SJCRH30 (cell line): ENCODE measurements at regions not wholly inside any gene's neighbourhood (a gene's known extent, or its start where the extent isn't known, plus 50 kb on each side); places are given as distances from the start of the nearest gene placed in this dataset.

Experiments
- DNase-seq, 2 experiments: peaks; one replicate each; pipeline ENCODE4 v3.0.0-alpha.2; 2015 to 2020
- H3K27ac ChIP-seq: fragments of 250-450 bp; sonication (Bioruptor Pico); 2 replicates; pipeline ENCODE4 v1.5.1; 2020; ENCODE audit warnings: mild to moderate bottlenecking, moderate library complexity
- H3K27me3 ChIP-seq: fragments of 250-450 bp; sonication (Bioruptor Pico); 2 replicates; pipeline ENCODE4 v1.5.1; 2020; ENCODE audit warnings: mild to moderate bottlenecking, moderate library complexity
- H3K36me3 ChIP-seq: fragments of 250-450 bp; sonication (Bioruptor Pico); 2 replicates; pipeline ENCODE4 v1.5.1; 2020; ENCODE audit warnings: mild to moderate bottlenecking, moderate library complexity
- H3K4me1 ChIP-seq: fragments of 250-450 bp; sonication (Bioruptor Pico); 2 replicates; pipeline ENCODE4 v1.5.1; 2020; ENCODE audit warnings: mild to moderate bottlenecking, moderate library complexity
- H3K4me3 ChIP-seq: fragments of 250-450 bp; sonication (Bioruptor Pico); 2 replicates; pipeline ENCODE4 v1.5.1; 2020; ENCODE audit warnings: mild to moderate bottlenecking, moderate library complexity
- H3K9me3 ChIP-seq: fragments of 250-450 bp; sonication (Bioruptor Pico); replicated peaks from 2 replicates; pipeline ENCODE4 v1.5.1; 2020; ENCODE audit warnings: mild to moderate bottlenecking, moderate library complexity

GRCh38 chr15:85943791-85944190 is 135.9 kb upstream of the AGBL1 start:
- H3K4me1 ChIP-seq = no peaks in the 10 kb centered on the region
- H3K27ac ChIP-seq = no peak overlapping the region
- no peaks in the 10 kb centered on the region for H3K27me3 ChIP-seq
- H3K36me3 ChIP-seq = no peaks in the 10 kb centered on the region
- H3K4me3 ChIP-seq = no peak overlapping the region
- no peak for DNase-seq
- no peaks in the 10 kb centered on the region for H3K9me3 ChIP-seq

- no peak for DNase-seq
- H3K4me3 ChIP-seq = no peak overlapping the region
- no peaks in the 10 kb centered on the region for H3K36me3 ChIP-seq
- no peaks in the 10 kb centered on the region for H3K4me1 ChIP-seq
- H3K9me3 ChIP-seq = no peaks in the 10 kb centered on the region
- no peak overlapping the region for H3K27ac ChIP-seq
- H3K27me3 ChIP-seq = no peaks in the 10 kb centered on the region
Observed at GRCh38 chr15:85947021-85947420, 132.7 kb upstream of the AGBL1 start.

GRCh38 chr15:85947936-85948335 is 131.7 kb upstream of the AGBL1 start:
- Histone ChIP-seq H3K9me3 (no peaks in the 10 kb centered on the region), H3K27ac (no peak overlapping the region), H3K27me3 (no peaks in the 10 kb centered on the region), H3K4me1 (no peaks in the 10 kb centered on the region), H3K4me3 (no peak overlapping the region), H3K36me3 (no peaks in the 10 kb centered on the region)
- no peak for DNase-seq

- H3K27ac ChIP-seq = no peak overlapping the region
- no peaks in the 10 kb centered on the region for H3K27me3 ChIP-seq
- H3K36me3 ChIP-seq = no peaks in the 10 kb centered on the region
- no peaks in the 10 kb centered on the region for H3K9me3 ChIP-seq
- H3K4me1 ChIP-seq = no peaks in the 10 kb centered on the region
- DNase-seq = no peak
- H3K4me3 ChIP-seq = no peak overlapping the region
Observed at GRCh38 chr15:85950101-85950500, 129.6 kb upstream of the AGBL1 start.

GRCh38 chr15:85954586-85954985 is 125.1 kb upstream of the AGBL1 start:
- no peak for DNase-seq
- no peaks in the 10 kb centered on the region for H3K36me3 ChIP-seq
- H3K27me3 ChIP-seq = no peaks in the 10 kb centered on the region
- H3K27ac ChIP-seq = no peak overlapping the region
- H3K4me1 ChIP-seq = no peaks in the 10 kb centered on the region
- H3K9me3 ChIP-seq = no peaks in the 10 kb centered on the region
- no peak overlapping the region for H3K4me3 ChIP-seq

- no peaks in the 10 kb centered on the region for H3K27me3 ChIP-seq
- no peaks in the 10 kb centered on the region for H3K9me3 ChIP-seq
- H3K4me1 ChIP-seq = no peaks in the 10 kb centered on the region
- DNase-seq = peak in 1 of 2 experiments; percentile 10
- H3K4me3 ChIP-seq = no peak overlapping the region
- no peaks in the 10 kb centered on the region for H3K36me3 ChIP-seq
- no peak overlapping the region for H3K27ac ChIP-seq
Observed at GRCh38 chr15:85955501-85956391, 123.9 kb upstream of the AGBL1 start.

- Histone ChIP-seq H3K27ac (no peak overlapping the region), H3K4me1 (no peaks in the 10 kb centered on the region), H3K9me3 (no peaks in the 10 kb centered on the region), H3K36me3 (no peaks in the 10 kb centered on the region), H3K27me3 (no peaks in the 10 kb centered on the region), H3K4me3 (no peak overlapping the region)
- DNase-seq = no peak
Observed at GRCh38 chr15:85956532-85957275, 123.0 kb upstream of the AGBL1 start.

GRCh38 chr15:85959611-85960010 is 120.1 kb upstream of the AGBL1 start:
- peaks cover 4% of the 10 kb centered on the region for H3K4me1 ChIP-seq
- no peak for DNase-seq
- no peak overlapping the region for H3K27ac ChIP-seq
- no peaks in the 10 kb centered on the region for H3K27me3 ChIP-seq
- no peaks in the 10 kb centered on the region for H3K36me3 ChIP-seq
- H3K9me3 ChIP-seq = 0 out of 2 replicates have a peak, but pooled peaks cover 3% of the 10 kb centered on the region
- no peak overlapping the region for H3K4me3 ChIP-seq

GRCh38 chr15:85960381-85960780 is 119.3 kb upstream of the AGBL1 start:
- H3K36me3 ChIP-seq = no peaks in the 10 kb centered on the region
- no peak for DNase-seq
- H3K4me3 ChIP-seq = no peak overlapping the region
- no peaks in the 10 kb centered on the region for H3K27me3 ChIP-seq
- 0 out of 2 replicates have a peak, but pooled peaks cover 3% of the 10 kb centered on the region for H3K9me3 ChIP-seq
- no peak overlapping the region for H3K27ac ChIP-seq
- peaks cover 4% of the 10 kb centered on the region for H3K4me1 ChIP-seq

- Histone ChIP-seq H3K9me3 (0 out of 2 replicates have a peak, but pooled peaks cover 3% of the 10 kb centered on the region), H3K4me3 (no peak overlapping the region), H3K27ac (no peak overlapping the region), H3K36me3 (no peaks in the 10 kb centered on the region), H3K4me1 (peaks cover 4% of the 10 kb centered on the region), H3K27me3 (no peaks in the 10 kb centered on the region)
- no peak for DNase-seq
Observed at GRCh38 chr15:85961821-85962220, 117.8 kb upstream of the AGBL1 start.

- H3K4me1 ChIP-seq = peaks cover 4% of the 10 kb centered on the region
- H3K27me3 ChIP-seq = no peaks in the 10 kb centered on the region
- H3K36me3 ChIP-seq = no peaks in the 10 kb centered on the region
- H3K4me3 ChIP-seq = no peak overlapping the region
- no peak overlapping the region for H3K27ac ChIP-seq
- peak in 1 of 2 experiments; percentile 20 for DNase-seq
- H3K9me3 ChIP-seq = 0 out of 2 replicates have a peak, but pooled peaks cover 3% of the 10 kb centered on the region
Observed at GRCh38 chr15:85963262-85963760, 116.4 kb upstream of the AGBL1 start.

GRCh38 chr15:85964471-85964870 is 115.2 kb upstream of the AGBL1 start:
- peaks cover 4% of the 10 kb centered on the region for H3K4me1 ChIP-seq
- no peak for DNase-seq
- 0 out of 2 replicates have a peak, but pooled peaks cover 3% of the 10 kb centered on the region for H3K9me3 ChIP-seq
- H3K27ac ChIP-seq = no peak overlapping the region
- no peaks in the 10 kb centered on the region for H3K27me3 ChIP-seq
- H3K4me3 ChIP-seq = no peak overlapping the region
- no peaks in the 10 kb centered on the region for H3K36me3 ChIP-seq

GRCh38 chr15:85967553-85967952 is 112.1 kb upstream of the AGBL1 start:
- H3K4me3 ChIP-seq = no peak overlapping the region
- no peak overlapping the region for H3K27ac ChIP-seq
- no peaks in the 10 kb centered on the region for H3K27me3 ChIP-seq
- H3K9me3 ChIP-seq = 0 out of 2 replicates have a peak, but pooled peaks cover 3% of the 10 kb centered on the region
- no peak for DNase-seq
- H3K36me3 ChIP-seq = no peaks in the 10 kb centered on the region
- H3K4me1 ChIP-seq = peaks cover 4% of the 10 kb centered on the region

GRCh38 chr15:85972805-85973540 is 106.7 kb upstream of the AGBL1 start:
- no peaks in the 10 kb centered on the region for H3K27me3 ChIP-seq
- no peak for DNase-seq
- H3K4me1 ChIP-seq = peaks cover 40% of the 10 kb centered on the region
- no peaks in the 10 kb centered on the region for H3K36me3 ChIP-seq
- H3K4me3 ChIP-seq = no peak overlapping the region
- peaks cover 3% of the 10 kb centered on the region; the same call in 1 of the 2 replicates for H3K9me3 ChIP-seq
- peak overlapping the region; percentile 7; the same call in 1 of the 2 replicates for H3K27ac ChIP-seq
